ENCODE measurements at regions not wholly inside any gene's neighbourhood (a gene's known extent, or its start where the extent isn't known, plus 50 kb on each side); places are given as distances from the start of the nearest gene placed in this dataset.

GRCh38 chr21:24097181-24097580, 1510.1 kb downstream of the MRPL39 start:
- Histone ChIP-seq H3K4me3 (no peak overlapping the region), H3K36me3 (no peaks in the 10 kb centered on the region), H3K4me1 (no peaks in the 10 kb centered on the region), H3K27ac (no peak overlapping the region), H3K9me3 (no peaks in the 10 kb centered on the region), H3K27me3 (no peaks in the 10 kb centered on the region)
- peak in 1 of 4 donors; percentile 28 for DNase-seq
- TF ChIP-seq CTCF (IDR thresholded peaks at IDR 0.05) = no peak
- no peak for ATAC-seq
- intact Hi-C loops (cut with DNase I) = no loop called here

- no peaks in the 10 kb centered on the region for H3K27me3 ChIP-seq
- no peaks in the 10 kb centered on the region for H3K36me3 ChIP-seq
- no peaks in the 10 kb centered on the region for H3K4me1 ChIP-seq
- no peak for DNase-seq
- intact Hi-C loops (cut with DNase I) = no loop called here
- no peak for TF ChIP-seq CTCF (IDR thresholded peaks at IDR 0.05)
- H3K4me3 ChIP-seq = no peak overlapping the region
- H3K27ac ChIP-seq = no peak overlapping the region
- H3K9me3 ChIP-seq = no peaks in the 10 kb centered on the region
- ATAC-seq = no peak
These were observed 1510.6 kb downstream of the MRPL39 start for GRCh38 chr21:24096651-24097050.

GRCh38 chr21:24093032-24093431, 1514.2 kb downstream of the MRPL39 start:
- Histone ChIP-seq H3K4me1 (no peaks in the 10 kb centered on the region), H3K27ac (no peak overlapping the region), H3K36me3 (no peaks in the 10 kb centered on the region), H3K4me3 (no peak overlapping the region), H3K9me3 (peaks cover 0 to 3% of the 10 kb centered on the region in 2 donors), H3K27me3 (no peaks in the 10 kb centered on the region)
- intact Hi-C loops (cut with DNase I) = no loop called here
- DNase-seq (no peak), ATAC-seq (no peak)
- TF ChIP-seq CTCF (IDR thresholded peaks at IDR 0.05) = no peak

- Histone ChIP-seq H3K9me3 (peaks cover 0 to 7% of the 10 kb centered on the region in 2 donors), H3K36me3 (no peaks in the 10 kb centered on the region), H3K4me3 (no peak overlapping the region), H3K27ac (no peak overlapping the region), H3K4me1 (no peaks in the 10 kb centered on the region), H3K27me3 (no peaks in the 10 kb centered on the region)
- DNase-seq (peak in 1 of 4 donors; percentile 26), ATAC-seq (no peak)
- intact Hi-C loops (cut with DNase I) = no loop called here
- peak in 1 of 2 donors; percentile 6 for TF ChIP-seq CTCF (IDR thresholded peaks at IDR 0.05)
These were observed 1531.1 kb downstream of the MRPL39 start for GRCh38 chr21:24076179-24076578.

GRCh38 chr21:24055696-24056095, 1551.6 kb downstream of the MRPL39 start:
- no peaks in the 10 kb centered on the region for H3K9me3 ChIP-seq
- H3K36me3 ChIP-seq = no peaks in the 10 kb centered on the region
- no peaks in the 10 kb centered on the region for H3K27me3 ChIP-seq
- no peak for ATAC-seq
- no peak overlapping the region for H3K4me3 ChIP-seq
- no peak overlapping the region for H3K27ac ChIP-seq
- peak in 1 of 4 donors; percentile 7 for DNase-seq
- intact Hi-C loops (cut with DNase I) = no loop called here
- no peaks in the 10 kb centered on the region for H3K4me1 ChIP-seq
- no peak for TF ChIP-seq CTCF (IDR thresholded peaks at IDR 0.05)
